Activated CD4-positive, alpha-beta T cell treated with anti-CD3 and anti-CD28 coated beads, Interleukin-2, amount 10 ng/mL, durations not matched to agents 24 days and 14 days (primary cell): ENCODE measurements at regions not wholly inside any gene's neighbourhood (a gene's known extent, or its start where the extent isn't known, plus 50 kb on each side); places are given as distances from the start of the nearest gene placed in this dataset.
"Not testable (repeated sequence)": the region's sequence is repeated elsewhere in the genome, so short reads cannot be mapped to it uniquely, and the experiment has no call there.

Source experiments
- DNase-seq: peaks from one replicate; pipeline ENCODE4 v3.0.0; 2022
- H3K27ac Mint-ChIP-seq: one replicate; pipeline ENCODE4 v1.8.0; 2022; ENCODE audit warnings: mild to moderate bottlenecking, mixed read lengths
- H3K27me3 Mint-ChIP-seq: one replicate; pipeline ENCODE4 v1.8.0; 2022; ENCODE audit warnings: mixed read lengths
- H3K36me3 Mint-ChIP-seq: one replicate; pipeline ENCODE4 v1.8.0; 2022; ENCODE audit warnings: low read depth, mild to moderate bottlenecking, mixed read lengths
- H3K4me1 Mint-ChIP-seq: one replicate; pipeline ENCODE4 v1.8.0; 2021; ENCODE audit warnings: mixed read lengths
- H3K4me3 Mint-ChIP-seq: one replicate; pipeline ENCODE4 v1.8.0; 2022; ENCODE audit warnings: mild to moderate bottlenecking, moderate library complexity, mixed read lengths
- H3K9me3 Mint-ChIP-seq: one replicate; pipeline ENCODE4 v1.8.0; 2021; ENCODE audit warnings: mixed read lengths
- intact Hi-C: fragments of 100-400 bp; cut with micrococcal nuclease; formaldehyde crosslinking; loops from one replicate; pipeline ENCODE4 v1.15.1; 2023

DNA sequence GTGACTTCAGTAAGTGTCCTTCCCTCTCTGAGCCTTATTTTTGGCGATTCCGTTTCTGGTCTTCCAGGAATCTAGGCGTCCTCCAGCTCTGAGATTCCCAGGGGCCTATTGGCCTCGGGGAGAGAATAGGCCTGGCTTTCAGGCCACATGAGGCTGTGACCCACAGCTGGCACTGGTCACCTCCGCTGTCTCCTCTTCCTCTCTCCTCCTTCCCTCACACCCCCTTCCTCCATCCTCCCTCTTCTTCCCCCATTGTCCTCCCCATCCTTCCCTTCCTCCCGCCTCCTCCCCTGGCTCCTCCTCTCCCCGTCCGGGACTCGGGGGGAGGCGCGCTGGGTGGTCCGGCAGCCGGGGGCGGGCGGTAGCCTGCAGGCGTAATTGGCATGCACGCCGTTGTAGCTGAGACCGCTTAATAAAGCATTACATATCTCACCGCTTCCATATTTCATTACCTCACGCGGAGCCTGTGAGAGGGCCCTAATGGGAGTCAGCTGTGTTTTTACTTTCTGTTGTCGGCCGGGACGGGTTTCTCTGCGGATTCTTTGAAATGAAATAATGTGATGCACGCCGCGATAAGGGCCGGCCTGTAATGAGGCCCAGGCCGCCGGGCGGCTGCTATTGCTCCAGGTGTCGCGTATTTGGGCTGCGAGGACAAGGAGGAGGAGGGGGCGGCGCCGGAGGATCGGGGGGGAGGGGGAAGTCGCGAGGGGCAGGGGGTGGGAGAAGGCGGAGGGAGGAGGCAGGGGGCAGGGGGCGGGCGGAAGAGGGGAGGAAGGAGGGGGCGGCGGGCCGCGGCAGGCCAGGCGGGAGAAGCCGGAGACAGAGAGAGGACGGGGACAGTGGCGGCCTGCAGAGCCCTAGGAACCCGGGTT is 95.3 kb downstream of the FOXD2 start:
- no peaks in the 10 kb centered on the region for H3K36me3 Mint-ChIP-seq
- H3K27ac Mint-ChIP-seq: no peak overlapping the region
- intact Hi-C loops: loop anchor here (2.0 kb wide), 1 partner anchor 194 kb away; no protein-coding TSS in a partner anchor
- peak; percentile 56 for DNase-seq
- H3K9me3 Mint-ChIP-seq: peaks cover 5% of the 10 kb centered on the region
- H3K27me3 Mint-ChIP-seq: peaks cover 46% of the 10 kb centered on the region
- peaks cover 2% of the 10 kb centered on the region for H3K4me1 Mint-ChIP-seq
- peak overlapping the region; percentile 58 for H3K4me3 Mint-ChIP-seq

DNA sequence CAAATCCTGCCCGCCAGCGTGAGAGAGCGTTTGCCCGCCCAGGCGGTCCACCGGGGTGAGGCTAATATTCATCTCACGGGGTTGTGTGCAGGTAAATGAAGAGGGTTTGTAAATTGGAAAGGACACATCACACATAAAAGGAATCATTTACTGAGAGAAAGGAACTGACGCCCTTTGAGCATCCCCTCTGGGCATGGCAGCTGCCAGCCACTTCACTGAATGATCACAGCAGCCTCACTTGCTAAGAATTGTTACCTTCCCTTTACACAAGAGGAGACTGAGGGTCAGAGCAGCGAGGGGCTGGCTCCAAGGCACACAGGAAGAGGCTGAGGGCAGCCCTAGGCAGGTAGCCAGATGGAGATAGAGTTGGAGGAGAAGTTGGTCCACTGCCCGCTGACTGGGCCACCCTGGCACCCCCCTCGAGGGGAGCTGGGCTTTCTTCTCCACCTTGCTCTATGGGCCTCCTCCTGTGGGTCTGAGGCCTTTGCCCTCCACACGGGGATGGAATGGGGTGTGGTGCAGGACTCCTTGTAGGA is 96.0 kb downstream of the FOXD2 start:
- Mint-ChIP-seq H3K4me3 (no peak overlapping the region), H3K9me3 (no peaks in the 10 kb centered on the region), H3K36me3 (no peaks in the 10 kb centered on the region), H3K27me3 (peaks cover 48% of the 10 kb centered on the region), H3K4me1 (peaks cover 2% of the 10 kb centered on the region), H3K27ac (no peak overlapping the region)
- intact Hi-C loops: loop anchor here (2.0 kb wide), 1 partner anchor 193 kb away; no protein-coding TSS in a partner anchor
- DNase-seq: no peak

DNA sequence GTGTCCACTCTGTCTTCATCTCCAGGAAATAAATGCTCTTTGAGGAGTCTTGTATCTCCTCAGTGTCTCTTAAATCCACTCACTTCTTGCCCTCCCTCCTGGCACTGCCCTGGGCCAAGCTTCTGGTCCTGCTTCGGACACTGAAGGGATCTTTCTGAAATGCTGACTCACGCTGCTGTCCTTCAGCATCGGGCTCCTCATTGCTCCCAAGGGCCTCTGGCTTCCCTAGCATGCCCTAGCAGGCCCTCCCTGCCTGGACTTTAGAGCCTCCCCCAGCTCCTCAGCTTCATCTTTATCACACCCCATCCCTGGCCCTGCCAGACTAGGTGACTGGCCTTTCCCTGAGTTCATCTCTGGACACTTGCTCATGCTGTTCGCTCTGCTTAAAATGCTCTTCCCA is 96.6 kb downstream of the FOXD2 start:
- no peak for DNase-seq
- H3K27ac Mint-ChIP-seq: no peak overlapping the region
- peaks cover 48% of the 10 kb centered on the region for H3K27me3 Mint-ChIP-seq
- no peak overlapping the region for H3K4me3 Mint-ChIP-seq
- intact Hi-C loops: no loop called here
- H3K9me3 Mint-ChIP-seq: no peaks in the 10 kb centered on the region
- H3K4me1 Mint-ChIP-seq: peaks cover 2% of the 10 kb centered on the region
- no peaks in the 10 kb centered on the region for H3K36me3 Mint-ChIP-seq

DNA sequence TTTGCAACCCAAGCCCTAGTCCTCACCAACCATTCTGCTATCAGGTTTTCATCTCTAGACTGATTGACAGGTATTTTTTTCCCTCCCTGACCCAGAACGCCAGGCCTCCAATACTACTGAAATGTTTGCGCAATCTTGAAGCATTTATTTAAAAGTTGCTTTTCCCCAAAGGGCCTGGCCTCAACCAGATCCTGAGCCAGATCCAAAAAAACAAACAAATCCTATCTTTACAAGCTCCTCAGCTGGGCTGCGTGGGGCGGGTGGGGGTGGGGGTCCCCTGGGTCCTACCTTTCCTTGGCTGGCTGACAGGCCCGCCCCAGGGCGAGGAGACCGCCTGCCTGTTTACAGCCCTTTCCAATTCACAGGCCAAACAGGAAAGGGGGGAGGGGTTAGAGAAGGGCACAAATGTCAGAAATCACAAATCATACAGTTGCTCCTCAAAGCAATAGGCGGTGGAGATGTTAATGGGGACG is 98.8 kb downstream of the FOXD2 start:
- H3K4me3 Mint-ChIP-seq: no peak overlapping the region
- H3K27me3 Mint-ChIP-seq: peaks cover 38% of the 10 kb centered on the region
- no peaks in the 10 kb centered on the region for H3K9me3 Mint-ChIP-seq
- no peak overlapping the region for H3K27ac Mint-ChIP-seq
- H3K4me1 Mint-ChIP-seq: peaks cover 2% of the 10 kb centered on the region
- H3K36me3 Mint-ChIP-seq: no peaks in the 10 kb centered on the region
- no peak for DNase-seq
- intact Hi-C loops: no loop called here

DNA sequence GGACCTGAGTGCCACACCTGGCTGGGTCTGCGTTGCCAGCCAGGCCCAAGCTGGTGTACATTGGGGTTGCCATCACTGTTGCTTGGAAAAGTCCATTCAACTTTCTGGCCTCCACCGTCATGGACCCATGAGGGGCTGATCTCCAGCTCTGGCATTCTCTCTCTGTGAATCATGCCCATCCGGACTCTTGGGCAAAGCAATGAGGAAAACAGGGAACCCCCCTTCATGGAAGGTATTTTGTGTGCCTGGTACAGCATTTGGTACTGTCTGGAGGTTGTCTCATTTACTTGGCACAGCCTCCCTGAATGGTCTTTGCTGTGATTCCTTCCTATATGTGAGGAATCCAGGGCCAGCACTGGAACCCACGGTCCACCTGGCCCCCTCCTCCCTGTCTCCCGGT is 99.4 kb downstream of the FOXD2 start:
- Mint-ChIP-seq H3K27ac (no peak overlapping the region), H3K4me1 (peaks cover 2% of the 10 kb centered on the region), H3K9me3 (no peaks in the 10 kb centered on the region), H3K27me3 (peaks cover 35% of the 10 kb centered on the region), H3K4me3 (no peak overlapping the region), H3K36me3 (no peaks in the 10 kb centered on the region)
- DNase-seq: no peak
- intact Hi-C loops: no loop called here

DNA sequence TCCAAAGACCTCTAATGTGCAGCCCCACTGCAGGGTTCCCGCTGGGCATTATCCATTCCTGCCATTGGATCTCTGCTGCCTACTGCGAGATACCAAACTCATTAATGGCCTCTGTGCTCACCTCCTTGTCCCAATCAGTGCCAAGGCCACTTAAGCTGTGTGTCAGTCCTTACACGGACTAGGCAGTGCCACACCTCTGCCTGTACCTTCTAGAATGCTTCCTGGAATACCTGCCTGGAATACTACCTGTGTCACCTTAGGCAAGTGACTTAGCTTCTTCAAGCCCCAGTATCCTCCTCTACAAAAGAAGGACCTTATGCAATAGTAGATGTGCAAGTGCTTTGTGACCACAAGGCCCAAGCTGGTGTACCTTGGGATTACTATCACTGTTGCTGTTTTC is 100.1 kb downstream of the FOXD2 start:
- peaks cover 28% of the 10 kb centered on the region for H3K27me3 Mint-ChIP-seq
- no peaks in the 10 kb centered on the region for H3K36me3 Mint-ChIP-seq
- H3K4me1 Mint-ChIP-seq: peaks cover 2% of the 10 kb centered on the region

DNA sequence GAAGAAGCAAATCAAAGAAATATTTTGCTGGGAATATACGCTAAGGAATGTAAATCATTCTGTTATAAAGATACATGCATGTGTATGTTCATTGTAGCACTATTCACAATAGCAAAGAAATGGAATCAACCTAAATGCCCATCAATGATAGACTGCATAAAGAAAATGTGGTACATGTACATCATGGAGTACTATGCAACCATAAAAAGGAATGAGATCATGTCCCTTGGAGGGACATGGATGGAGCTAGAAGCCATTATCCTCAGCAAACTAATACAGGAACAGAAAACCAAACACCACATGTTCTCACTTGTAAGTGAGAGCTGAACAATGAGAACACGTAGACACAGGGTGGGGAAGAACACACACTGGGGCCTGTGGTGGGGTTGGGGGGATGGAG is 100.7 kb downstream of the FOXD2 start:
- H3K9me3 Mint-ChIP-seq, H3K4me3 Mint-ChIP-seq, H3K4me1 Mint-ChIP-seq, DNase-seq, H3K36me3 Mint-ChIP-seq, H3K27ac Mint-ChIP-seq, intact Hi-C loops: not testable (repeated sequence)
- peaks cover 24% of the 10 kb centered on the region for H3K27me3 Mint-ChIP-seq

More for the DNA sequence above, 100.1 kb downstream of the FOXD2 start:
- no peaks in the 10 kb centered on the region for H3K9me3 Mint-ChIP-seq
- no peak for DNase-seq
- intact Hi-C loops: no loop called here
- no peak overlapping the region for H3K27ac Mint-ChIP-seq
- H3K4me3 Mint-ChIP-seq: no peak overlapping the region

DNA sequence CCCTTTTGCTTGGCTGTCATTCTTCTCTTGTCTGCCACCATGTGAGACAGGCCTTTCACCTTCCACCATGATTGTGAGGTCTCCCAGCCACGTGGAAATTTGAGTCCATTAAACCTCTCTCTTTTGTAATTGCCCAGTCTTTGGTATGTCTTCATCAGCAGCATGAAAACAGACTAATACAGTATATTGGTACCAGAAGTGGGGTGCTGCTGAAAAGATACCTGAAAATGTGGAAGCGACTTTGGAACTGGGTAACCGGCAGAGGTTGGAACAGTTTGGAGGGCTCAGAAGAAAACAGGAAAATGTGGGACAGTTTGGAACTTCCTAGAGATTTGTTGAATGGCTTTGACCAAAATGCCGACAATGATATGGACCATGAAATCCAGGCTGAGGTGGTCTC is 103.9 kb downstream of the FOXD2 start:
- H3K27me3 Mint-ChIP-seq, H3K4me3 Mint-ChIP-seq, H3K4me1 Mint-ChIP-seq, H3K9me3 Mint-ChIP-seq, DNase-seq, H3K36me3 Mint-ChIP-seq, intact Hi-C loops, H3K27ac Mint-ChIP-seq: not testable (repeated sequence)

DNA sequence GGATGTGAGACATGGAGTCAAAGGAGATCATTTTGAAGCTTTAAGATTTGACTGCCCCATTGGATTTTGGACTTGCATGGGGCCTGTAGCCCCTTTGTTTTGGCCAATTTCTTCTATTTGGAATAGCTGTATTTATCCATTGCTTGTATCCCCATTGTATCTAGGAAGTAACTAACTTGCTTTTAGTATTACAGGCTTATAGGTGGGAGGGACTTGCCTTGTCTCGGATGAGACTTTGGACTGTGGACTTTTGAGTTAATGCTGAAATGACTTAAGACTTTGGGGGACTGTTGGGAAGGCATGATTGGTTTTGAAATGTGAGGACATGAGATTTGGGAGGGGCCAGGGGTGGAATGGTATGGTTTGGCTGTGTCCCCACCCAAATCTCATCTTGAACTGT is 105.2 kb downstream of the FOXD2 start:
- H3K4me1 Mint-ChIP-seq, H3K27me3 Mint-ChIP-seq, DNase-seq, H3K27ac Mint-ChIP-seq, intact Hi-C loops, H3K36me3 Mint-ChIP-seq, H3K4me3 Mint-ChIP-seq, H3K9me3 Mint-ChIP-seq: not testable (repeated sequence)

DNA sequence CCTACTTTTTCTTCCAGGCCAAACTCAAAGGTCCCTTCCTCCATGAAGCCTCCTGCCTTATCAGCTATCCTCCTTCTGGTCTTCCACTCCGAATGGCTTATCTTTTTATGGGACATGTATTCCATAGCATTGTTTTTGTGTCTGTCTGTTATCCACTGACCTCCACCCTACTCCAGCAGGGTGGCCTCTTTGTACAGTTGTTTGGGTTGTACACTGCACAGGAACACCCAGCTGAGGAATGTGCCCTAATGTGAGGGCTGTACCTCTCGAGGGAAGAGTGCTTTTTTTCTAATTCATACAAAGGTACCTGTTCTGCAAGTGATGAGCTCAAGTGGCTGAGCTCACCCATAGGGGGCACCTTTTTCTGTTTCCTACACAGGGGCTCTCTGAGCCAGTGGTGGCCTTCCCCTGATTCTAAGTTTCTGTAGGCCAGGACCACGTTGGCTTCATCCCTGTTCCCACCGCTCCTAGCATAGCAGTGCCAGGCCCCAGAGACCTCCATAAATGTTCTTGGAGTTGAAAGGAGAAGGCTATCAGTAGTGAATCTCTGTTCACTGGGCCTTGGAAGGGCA is 108.2 kb downstream of the FOXD2 start:
- no peak for DNase-seq
- H3K27ac Mint-ChIP-seq: no peak overlapping the region
- no peaks in the 10 kb centered on the region for H3K36me3 Mint-ChIP-seq
- H3K4me3 Mint-ChIP-seq: no peak overlapping the region
- H3K4me1 Mint-ChIP-seq: no peaks in the 10 kb centered on the region
- intact Hi-C loops: no loop called here
- H3K27me3 Mint-ChIP-seq: no peaks in the 10 kb centered on the region
- no peaks in the 10 kb centered on the region for H3K9me3 Mint-ChIP-seq

DNA sequence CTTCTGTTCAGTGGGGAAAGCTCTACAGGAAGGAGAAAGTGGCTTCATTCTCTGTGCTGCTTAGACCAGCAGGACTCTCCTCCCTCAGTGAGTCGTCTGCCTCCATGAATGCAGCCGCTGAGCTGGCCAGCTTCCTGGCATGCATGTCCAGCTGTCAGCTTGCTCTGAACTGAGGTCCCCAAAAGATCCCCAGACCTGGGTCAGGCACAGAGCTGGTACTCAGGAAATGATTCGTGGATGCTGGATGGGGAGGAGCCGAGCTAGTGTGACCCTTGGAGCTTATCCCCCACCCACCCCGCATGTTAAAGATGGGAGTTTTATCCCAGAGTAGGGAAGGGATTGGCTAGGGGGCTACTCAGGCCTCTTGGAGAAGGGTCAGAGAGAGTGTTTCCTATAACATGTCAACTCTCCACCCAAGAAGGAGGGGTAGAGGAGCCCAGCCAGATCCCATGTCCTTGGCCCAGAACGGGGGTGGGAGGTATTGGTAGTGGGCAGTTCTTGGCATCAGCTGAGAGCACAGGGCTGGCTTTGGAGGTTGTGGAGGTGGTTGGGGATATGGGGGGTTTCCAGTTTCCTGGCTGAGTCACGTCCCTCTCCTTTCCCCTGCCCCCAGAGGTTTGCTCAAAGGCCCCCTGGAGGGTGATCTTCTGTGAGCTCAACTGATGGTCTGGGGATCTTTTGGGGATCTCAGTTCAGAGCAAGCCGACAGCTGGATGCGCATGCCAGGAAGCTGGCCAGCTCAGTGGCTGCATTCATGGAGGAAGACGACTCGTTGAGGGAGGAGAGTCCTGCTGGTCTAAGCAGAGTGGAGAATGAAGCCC is 110.1 kb downstream of the FOXD2 start:
- Mint-ChIP-seq H3K27me3 (no peaks in the 10 kb centered on the region), H3K27ac (no peak overlapping the region), H3K36me3 (no peaks in the 10 kb centered on the region), H3K4me3 (no peak overlapping the region), H3K9me3 (no peaks in the 10 kb centered on the region), H3K4me1 (no peaks in the 10 kb centered on the region)
- no peak for DNase-seq
- intact Hi-C loops: no loop called here

DNA sequence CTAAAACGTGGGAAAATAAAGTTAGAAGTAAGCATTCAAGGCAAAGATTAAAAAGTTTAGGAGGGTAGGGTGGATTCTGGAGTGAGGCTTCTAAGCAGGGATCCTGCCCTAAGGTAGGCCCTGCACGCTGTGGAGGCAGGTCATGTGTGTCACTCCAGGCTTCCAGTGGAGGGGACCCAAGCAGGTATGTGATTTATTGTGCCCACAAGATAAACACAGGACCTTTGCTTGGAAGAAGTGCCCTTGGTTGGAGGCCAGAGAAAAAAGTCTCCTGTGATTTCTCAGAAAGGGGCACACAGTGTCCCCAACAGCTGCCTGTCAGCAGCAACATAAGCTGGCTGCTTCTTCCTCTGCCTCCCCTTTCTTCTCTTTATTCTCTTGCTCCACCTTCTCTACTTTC is 110.8 kb downstream of the FOXD2 start:
- no peaks in the 10 kb centered on the region for H3K4me1 Mint-ChIP-seq
- H3K9me3 Mint-ChIP-seq: no peaks in the 10 kb centered on the region
- DNase-seq: no peak
- H3K27ac Mint-ChIP-seq: no peak overlapping the region
- H3K27me3 Mint-ChIP-seq: peaks cover 4% of the 10 kb centered on the region
- H3K36me3 Mint-ChIP-seq: no peaks in the 10 kb centered on the region
- intact Hi-C loops: no loop called here
- H3K4me3 Mint-ChIP-seq: no peak overlapping the region

DNA sequence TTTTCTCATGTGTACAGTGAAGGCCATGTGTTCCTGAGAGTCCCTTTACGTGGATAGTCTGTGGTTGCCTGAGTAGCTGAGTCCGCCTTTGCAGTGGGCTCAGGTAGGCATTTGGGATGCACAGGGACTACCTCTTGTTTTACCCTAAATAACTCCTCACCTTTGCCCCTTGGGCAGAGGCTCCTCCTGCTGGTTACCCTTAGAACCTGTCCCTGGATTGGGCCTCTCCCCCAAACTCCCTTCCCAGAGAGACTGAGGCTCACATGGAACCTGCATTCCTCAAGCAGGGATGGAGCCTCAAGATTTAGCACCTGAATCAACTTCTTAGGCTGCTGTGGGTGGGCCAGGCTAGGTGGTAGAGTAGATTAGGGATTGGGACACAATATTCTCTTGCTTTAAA is 111.7 kb downstream of the FOXD2 start:
- no peak for DNase-seq
- H3K36me3 Mint-ChIP-seq: no peaks in the 10 kb centered on the region
- no peak overlapping the region for H3K4me3 Mint-ChIP-seq
- peaks cover 4% of the 10 kb centered on the region for H3K27me3 Mint-ChIP-seq
- no peaks in the 10 kb centered on the region for H3K4me1 Mint-ChIP-seq
- no peak overlapping the region for H3K27ac Mint-ChIP-seq
- intact Hi-C loops: no loop called here
- no peaks in the 10 kb centered on the region for H3K9me3 Mint-ChIP-seq

DNA sequence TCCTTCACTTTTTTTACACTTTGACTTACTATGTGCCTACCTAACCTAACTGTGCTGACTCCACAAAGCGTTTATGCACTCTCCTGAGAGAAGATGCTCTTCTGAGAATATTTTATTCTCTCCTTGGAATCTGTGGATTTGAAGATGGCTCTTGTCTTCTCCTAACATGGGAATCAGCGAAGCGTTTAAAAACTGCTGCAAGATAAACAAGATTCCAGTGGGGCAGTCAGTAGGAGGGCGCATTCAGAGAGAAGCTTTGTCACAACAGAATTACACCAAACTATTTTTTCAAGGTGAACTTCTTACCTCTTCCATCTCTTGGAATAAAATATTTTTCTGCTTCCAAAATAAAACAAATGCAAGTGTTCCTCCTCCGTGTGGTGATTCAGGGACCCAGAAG is 113.1 kb downstream of the FOXD2 start:
- Mint-ChIP-seq H3K27me3 (peaks cover 4% of the 10 kb centered on the region), H3K4me1 (no peaks in the 10 kb centered on the region), H3K9me3 (no peaks in the 10 kb centered on the region), H3K36me3 (no peaks in the 10 kb centered on the region), H3K4me3 (no peak overlapping the region), H3K27ac (no peak overlapping the region)
- DNase-seq: no peak
- intact Hi-C loops: no loop called here
